Neural progenitor cell (in vitro differentiated cells): ENCODE measurements at regions not wholly inside any gene's neighbourhood (a gene's known extent, or its start where the extent isn't known, plus 50 kb on each side); places are given as distances from the start of the nearest gene placed in this dataset.

ENCODE experiments used
- EZH2 ChIP-seq: fragments of 200-600 bp; sonication (generic); IDR thresholded peaks from 2 replicates; pipeline ENCODE4 v1.6.1; 2017; ENCODE audit warnings: antibody characterized with exemption, mild to moderate bottlenecking, moderate library complexity
- TF ChIP-seq, protein P1 (sequence below): fragments of 200-600 bp; sonication (generic); IDR thresholded peaks from 2 replicates; pipeline ENCODE4 v1.5.1; 2017; ENCODE audit warnings: antibody characterized with exemption, mild to moderate bottlenecking

- TF ChIP-seq EZH2 = no peak
- TF ChIP-seq, protein P1, sequence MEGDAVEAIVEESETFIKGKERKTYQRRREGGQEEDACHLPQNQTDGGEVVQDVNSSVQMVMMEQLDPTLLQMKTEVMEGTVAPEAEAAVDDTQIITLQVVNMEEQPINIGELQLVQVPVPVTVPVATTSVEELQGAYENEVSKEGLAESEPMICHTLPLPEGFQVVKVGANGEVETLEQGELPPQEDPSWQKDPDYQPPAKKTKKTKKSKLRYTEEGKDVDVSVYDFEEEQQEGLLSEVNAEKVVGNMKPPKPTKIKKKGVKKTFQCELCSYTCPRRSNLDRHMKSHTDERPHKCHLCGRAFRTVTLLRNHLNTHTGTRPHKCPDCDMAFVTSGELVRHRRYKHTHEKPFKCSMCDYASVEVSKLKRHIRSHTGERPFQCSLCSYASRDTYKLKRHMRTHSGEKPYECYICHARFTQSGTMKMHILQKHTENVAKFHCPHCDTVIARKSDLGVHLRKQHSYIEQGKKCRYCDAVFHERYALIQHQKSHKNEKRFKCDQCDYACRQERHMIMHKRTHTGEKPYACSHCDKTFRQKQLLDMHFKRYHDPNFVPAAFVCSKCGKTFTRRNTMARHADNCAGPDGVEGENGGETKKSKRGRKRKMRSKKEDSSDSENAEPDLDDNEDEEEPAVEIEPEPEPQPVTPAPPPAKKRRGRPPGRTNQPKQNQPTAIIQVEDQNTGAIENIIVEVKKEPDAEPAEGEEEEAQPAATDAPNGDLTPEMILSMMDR = no peak
Observed at GRCh38 chr4:146113171-146113570, 62.3 kb upstream of the LSM6 start.
